GM10266 (cell line): ENCODE measurements at regions not wholly inside any gene's neighbourhood (a gene's known extent, or its start where the extent isn't known, plus 50 kb on each side); places are given as distances from the start of the nearest gene placed in this dataset.

Experiments
- DNase-seq: peaks from one replicate; pipeline ENCODE4 v3.0.0; 2012; ENCODE audit errors: extremely low spot score
- CTCF ChIP-seq: IDR thresholded peaks from 2 replicates; pipeline ENCODE4 v1.5.1; 2012; ENCODE audit warnings: mild to moderate bottlenecking, low read depth; ENCODE audit not compliant: control insufficient read depth, insufficient read depth; ENCODE audit errors: missing control alignments

- no peak for TF ChIP-seq CTCF
These were observed 67.6 kb upstream of the TBCA start for GRCh38 chr5:77843570-77844372.

GRCh38 chr5:77842243-77842642, 66.1 kb upstream of the TBCA start:
- no peak for DNase-seq
- no peak for TF ChIP-seq CTCF

More at GRCh38 chr5:77843570-77844372, 67.6 kb upstream of the TBCA start:
- no peak for DNase-seq

GRCh38 chr5:77841616-77842015, 65.5 kb upstream of the TBCA start:
- TF ChIP-seq CTCF, result no peak

GRCh38 chr5:77840930-77841329, 64.8 kb upstream of the TBCA start:
- no peak for TF ChIP-seq CTCF
- DNase-seq, result no peak

More at GRCh38 chr5:77841616-77842015, 65.5 kb upstream of the TBCA start:
- DNase-seq, result no peak

- no peak for DNase-seq
- no peak for TF ChIP-seq CTCF
These were observed 63.6 kb upstream of the TBCA start for GRCh38 chr5:77839691-77840090.

GRCh38 chr5:77832938-77833337, 56.8 kb upstream of the TBCA start:
- no peak for TF ChIP-seq CTCF
- no peak for DNase-seq

GRCh38 chr5:77832166-77832770, 56.1 kb upstream of the TBCA start:
- TF ChIP-seq CTCF, result no peak
- DNase-seq, result no peak
